ENCODE measurements at regions not wholly inside any gene's neighbourhood (a gene's known extent, or its start where the extent isn't known, plus 50 kb on each side); places are given as distances from the start of the nearest gene placed in this dataset.
"Not testable (repeated sequence)": the region's sequence is repeated elsewhere in the genome, so short reads cannot be mapped to it uniquely, and the experiment has no call there.

GRCh38 chr21:18801468-18801867 lies 397.9 kb upstream of the TMPRSS15 start:
- no peak for DNase-seq
- intact Hi-C loops (cut with DNase I): no loop called here

- intact Hi-C loops (cut with DNase I): no loop called here
- DNase-seq: no peak
Observed at GRCh38 chr21:18803624-18804023, 400.0 kb upstream of the TMPRSS15 start.

DNA sequence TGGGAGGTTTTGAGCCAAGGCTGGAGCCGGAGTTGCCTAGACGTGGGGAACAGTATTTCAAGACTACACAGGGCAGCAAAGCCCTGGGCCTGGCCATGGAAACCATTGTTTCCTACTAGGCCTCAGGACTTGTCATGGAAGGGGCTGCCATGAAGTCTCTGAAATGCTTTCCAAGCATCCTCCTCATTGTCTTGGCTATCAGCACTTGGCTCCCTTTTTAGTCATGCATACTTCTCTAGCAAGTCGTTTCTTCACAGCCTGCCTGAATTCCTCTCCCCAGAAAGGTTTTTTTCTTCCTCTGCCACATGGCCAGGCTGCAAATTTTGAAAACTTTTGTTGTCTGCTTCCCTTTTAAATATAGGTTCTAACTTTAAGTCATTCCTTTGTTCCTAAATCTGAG lies 406.6 kb upstream of the TMPRSS15 start:
- DNase-seq: peak in 1 of 10 donors; percentile 58
- intact Hi-C loops (cut with DNase I): no loop called here

GRCh38 chr21:18812308-18812707 lies 408.7 kb upstream of the TMPRSS15 start:
- no peak for DNase-seq
- intact Hi-C loops (cut with DNase I): no loop called here

GRCh38 chr21:18819507-18819906 lies 415.9 kb upstream of the TMPRSS15 start:
- DNase-seq: no peak

DNA sequence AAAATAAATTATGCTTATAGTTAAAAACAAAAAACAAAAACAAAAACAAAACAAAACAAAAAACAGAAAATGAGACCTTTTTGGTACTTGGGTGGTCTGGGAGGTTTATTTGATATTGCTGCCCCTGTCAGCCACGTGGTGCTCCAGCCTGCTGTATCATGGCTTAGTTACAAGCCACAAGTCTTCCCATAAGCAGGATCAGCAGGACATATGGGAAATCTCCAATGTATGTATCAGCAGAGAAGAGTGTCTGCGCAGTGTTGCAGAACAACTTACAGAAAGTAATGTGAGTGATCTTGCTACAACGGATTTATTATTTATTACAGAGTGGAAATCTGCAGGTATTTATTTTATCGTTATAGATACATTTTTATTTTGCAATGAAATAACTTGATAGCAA lies 423.0 kb upstream of the TMPRSS15 start:
- intact Hi-C loops (cut with DNase I): no loop called here
- DNase-seq: no peak

More at GRCh38 chr21:18819507-18819906, 415.9 kb upstream of the TMPRSS15 start:
- intact Hi-C loops (cut with DNase I): no loop called here

DNA sequence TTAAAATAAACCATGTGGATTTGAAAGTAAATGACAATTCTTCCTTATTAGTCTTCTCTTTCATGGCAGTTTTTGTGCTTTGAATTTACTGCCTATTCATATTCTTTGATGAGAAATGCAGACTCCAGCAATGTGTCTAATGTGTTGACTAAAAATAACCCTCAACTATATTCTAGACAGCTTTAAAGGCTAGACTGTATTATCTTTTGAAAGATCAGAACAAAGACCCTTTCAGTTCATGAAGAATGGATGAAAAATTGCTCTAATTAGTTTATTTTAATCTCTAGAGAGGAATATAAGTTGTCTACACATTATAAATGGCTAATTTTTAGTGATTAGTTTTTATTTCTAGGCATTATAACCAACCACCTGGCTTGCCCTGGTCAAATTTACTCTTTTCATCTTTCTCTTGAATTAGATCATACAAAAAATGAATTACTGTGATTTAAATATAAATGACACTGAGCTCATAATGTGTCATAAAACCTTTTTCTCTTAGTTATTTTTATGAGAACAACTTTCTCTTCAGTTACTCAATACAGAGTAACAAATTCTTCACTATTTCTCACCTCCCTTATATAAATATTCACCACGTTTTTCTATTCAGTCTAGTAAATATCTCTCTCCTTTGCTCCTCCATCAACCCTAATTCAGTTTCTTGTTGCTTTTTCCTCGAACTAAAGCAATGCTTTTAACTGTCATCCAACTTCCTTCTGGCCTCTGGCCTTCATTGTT lies 428.5 kb upstream of the TMPRSS15 start:
- intact Hi-C loops (cut with DNase I): no loop called here
- no peak for DNase-seq

DNA sequence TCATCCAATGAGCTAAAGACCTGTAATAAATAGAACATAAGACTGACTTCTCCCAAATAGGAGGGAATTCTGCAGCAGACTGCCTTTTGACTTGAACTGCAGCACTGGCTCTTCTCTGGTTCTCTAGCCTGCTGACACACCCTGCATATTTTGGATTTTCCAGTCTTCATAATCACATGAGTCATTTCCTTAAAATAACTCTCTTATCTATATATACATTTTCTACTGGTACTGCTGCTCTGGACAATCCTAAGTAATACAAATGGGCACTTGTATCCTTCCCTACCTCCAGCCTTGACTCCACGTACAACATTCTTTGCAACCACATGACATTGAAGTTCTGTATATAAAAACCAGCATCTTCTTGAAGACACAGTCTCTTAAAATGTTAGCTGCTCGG lies 429.4 kb upstream of the TMPRSS15 start:
- intact Hi-C loops (cut with DNase I): no loop called here
- no peak for DNase-seq

DNA sequence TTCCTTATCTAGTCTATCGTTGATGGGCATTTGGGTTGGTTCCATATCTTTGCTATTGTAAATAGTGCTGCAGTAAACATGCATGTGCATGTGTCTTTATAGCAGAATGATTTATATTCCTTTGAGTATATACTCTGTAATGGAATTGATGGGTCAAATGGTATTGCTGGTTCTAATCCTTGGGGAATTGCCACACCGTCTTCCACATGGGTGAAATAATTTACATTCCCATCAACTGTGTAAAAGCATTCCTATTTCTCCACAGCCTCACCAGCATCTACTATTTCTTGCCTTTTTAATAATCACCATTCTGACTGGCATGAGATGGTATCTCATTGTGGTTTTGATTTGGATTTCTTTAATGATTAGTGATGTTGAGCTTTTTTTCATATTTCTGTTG lies 430.5 kb upstream of the TMPRSS15 start:
- DNase-seq; intact Hi-C loops (cut with DNase I): not testable (repeated sequence)

GRCh38 chr21:18840239-18840638 lies 436.7 kb upstream of the TMPRSS15 start:
- DNase-seq: no peak
- intact Hi-C loops (cut with DNase I): no loop called here

- intact Hi-C loops (cut with DNase I): not testable (repeated sequence)
- DNase-seq: peak in 1 of 10 donors; percentile 32
Observed at GRCh38 chr21:18857606-18858005, 454.0 kb upstream of the TMPRSS15 start.

- intact Hi-C loops (cut with DNase I): no loop called here
- no peak for DNase-seq
Observed at GRCh38 chr21:18869104-18869503, 465.5 kb upstream of the TMPRSS15 start.

GRCh38 chr21:18877917-18878316 lies 474.3 kb upstream of the TMPRSS15 start:
- peak in 1 of 10 donors; percentile 51 for DNase-seq
- intact Hi-C loops (cut with DNase I): no loop called here

DNA sequence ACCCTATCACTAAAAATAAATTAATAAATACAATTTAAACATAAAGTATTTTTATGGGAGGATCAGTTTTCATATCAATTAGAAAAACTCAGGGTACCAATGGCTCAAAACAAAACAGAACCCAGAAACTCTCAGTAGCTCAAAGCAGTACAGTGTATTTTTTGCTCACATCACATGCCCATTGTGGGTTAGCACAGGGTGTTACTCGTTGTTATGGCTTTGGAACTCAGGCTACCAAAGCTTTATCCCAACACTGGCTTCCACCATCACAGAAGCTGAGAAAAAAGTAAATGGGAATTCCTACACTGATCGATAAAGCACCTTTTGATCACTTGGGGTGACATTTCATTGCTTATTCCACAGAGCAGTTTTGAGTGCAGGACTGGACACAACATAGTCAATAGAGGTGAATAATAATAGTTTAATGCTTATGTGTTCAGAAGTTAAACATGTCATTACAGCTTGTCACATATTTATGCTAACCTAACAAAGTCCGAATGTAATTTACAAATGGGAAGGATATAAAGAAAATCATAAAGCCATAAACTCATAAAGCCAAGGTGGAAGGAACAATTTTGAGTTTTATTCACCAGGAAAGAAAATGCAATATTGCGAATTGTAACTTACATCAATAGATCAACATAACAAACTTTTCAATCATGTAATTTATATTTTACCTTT lies 484.5 kb upstream of the TMPRSS15 start:
- intact Hi-C loops (cut with DNase I): no loop called here

DNA sequence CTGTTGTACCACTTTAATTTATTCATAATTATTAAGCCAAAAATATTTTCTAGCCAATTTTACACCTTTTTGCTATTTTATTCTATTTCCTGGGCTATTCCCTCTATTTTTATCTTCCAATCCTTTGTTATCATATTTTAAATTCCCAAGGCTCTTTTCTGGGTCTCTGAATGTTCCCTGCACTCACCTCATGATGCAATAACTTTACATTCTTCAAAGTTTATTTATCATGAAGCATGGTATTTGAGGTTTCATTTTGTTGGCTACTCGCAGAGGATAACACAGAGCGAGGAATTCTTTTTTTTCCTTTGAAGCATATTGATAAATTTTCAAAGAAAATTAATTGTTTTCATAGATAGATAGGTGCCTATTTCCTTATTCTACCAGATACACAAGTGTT lies 489.8 kb upstream of the TMPRSS15 start:
- DNase-seq: no peak
- intact Hi-C loops (cut with DNase I): no loop called here

More for the DNA sequence above, 484.5 kb upstream of the TMPRSS15 start:
- no peak for DNase-seq

GRCh38 chr21:18894387-18894786 lies 490.8 kb upstream of the TMPRSS15 start:
- DNase-seq: no peak
- intact Hi-C loops (cut with DNase I): no loop called here

- DNase-seq: no peak
- intact Hi-C loops (cut with DNase I): no loop called here
Observed at GRCh38 chr21:18899261-18899660, 495.7 kb upstream of the TMPRSS15 start.

GRCh38 chr21:18902660-18903059 lies 499.1 kb upstream of the TMPRSS15 start:
- no peak for DNase-seq
- intact Hi-C loops (cut with DNase I): no loop called here

DNA sequence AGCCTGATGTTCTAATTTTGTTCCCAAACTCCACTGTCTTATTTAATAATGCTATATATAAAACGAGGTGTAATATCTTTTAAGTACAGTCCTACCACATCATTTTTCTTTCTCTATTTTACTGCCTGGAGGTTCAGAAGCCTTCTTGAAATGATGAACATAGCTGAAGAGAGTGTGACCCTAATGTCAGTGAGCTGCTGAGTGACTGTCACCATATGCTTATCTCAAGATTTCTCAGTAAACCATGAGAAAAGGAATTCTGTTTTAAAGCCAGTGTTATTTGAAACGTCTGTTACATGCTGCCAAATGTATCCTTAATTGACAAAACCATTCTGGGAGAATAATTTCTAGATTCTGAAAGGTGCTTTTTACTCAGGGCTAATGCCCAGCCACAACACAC lies 503.5 kb upstream of the TMPRSS15 start:
- intact Hi-C loops (cut with DNase I): no loop called here
- DNase-seq: no peak

DNA sequence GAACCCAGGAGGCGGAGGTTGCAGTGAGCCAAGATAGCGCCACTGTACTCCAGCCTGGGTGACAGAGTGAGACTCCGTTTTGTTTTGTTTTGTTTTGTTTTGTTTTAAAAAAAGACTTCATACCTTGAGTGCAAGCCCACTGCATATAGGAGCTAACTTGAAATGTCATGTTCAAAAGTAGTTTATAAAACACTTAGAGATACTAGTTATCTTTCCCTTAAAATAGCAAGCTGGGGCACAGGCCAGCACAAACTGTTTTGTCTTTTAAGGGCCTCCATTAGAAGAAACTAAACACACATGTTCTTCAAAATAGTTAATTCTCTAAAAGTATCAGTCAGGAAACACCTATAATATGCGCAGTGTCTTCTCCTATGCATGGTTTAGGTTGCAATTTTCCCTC lies 505.1 kb upstream of the TMPRSS15 start:
- intact Hi-C loops (cut with DNase I): no loop called here

DNA sequence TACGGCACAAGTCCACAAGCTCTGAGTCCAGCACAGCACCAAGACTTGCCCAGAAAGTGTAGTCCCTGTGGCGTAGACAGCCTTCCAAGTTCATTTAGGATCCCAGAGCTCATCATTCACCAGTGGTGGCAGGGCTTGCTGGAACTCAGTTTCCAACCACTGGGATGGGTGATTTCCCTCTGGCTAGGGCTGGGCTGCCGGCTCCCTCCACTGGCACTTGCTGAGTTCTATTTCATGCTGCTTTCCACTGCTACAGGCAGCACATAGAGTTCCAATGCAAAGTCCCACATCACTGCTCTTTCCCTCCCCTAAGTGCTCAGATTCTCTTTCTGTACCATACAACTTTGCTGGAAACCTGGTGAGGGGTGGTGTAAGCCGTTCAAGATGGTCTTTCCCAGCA lies 510.3 kb upstream of the TMPRSS15 start:
- intact Hi-C loops (cut with DNase I): no loop called here
- DNase-seq: no peak

More for the DNA sequence above, 505.1 kb upstream of the TMPRSS15 start:
- no peak for DNase-seq

DNA sequence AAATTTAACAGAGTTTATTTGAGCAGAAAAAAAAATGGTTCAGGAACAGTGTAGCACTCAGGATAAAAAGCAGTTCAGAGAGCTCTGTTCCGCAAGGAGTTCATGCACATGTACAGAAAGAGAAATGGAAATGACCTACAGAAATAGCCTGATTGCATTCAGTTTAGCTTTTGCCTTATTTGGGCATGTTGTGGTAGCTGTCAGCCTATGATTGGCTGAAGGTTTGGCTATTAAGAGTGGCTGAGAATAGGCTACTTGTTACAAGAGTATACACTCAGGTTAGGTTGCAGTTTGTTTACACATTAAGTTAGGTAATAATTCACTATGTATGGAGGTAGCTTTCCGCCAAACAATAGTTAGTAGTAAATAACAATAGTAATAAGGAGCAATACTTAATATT lies 511.0 kb upstream of the TMPRSS15 start:
- DNase-seq: no peak
- intact Hi-C loops (cut with DNase I): no loop called here
